Loucy (cell line): ENCODE measurements at regions not wholly inside any gene's neighbourhood (a gene's known extent, or its start where the extent isn't known, plus 50 kb on each side); places are given as distances from the start of the nearest gene placed in this dataset.

Experiments
- H2AFZ ChIP-seq: fragments of 200-600 bp; sonication (generic); 2 replicates; pipeline ENCODE4 v1.6.0; 2016; ENCODE audit warnings: antibody characterized with exemption, mild to moderate bottlenecking, low read length, moderate library complexity
- H3F3A ChIP-seq: fragments of 200-600 bp; 2 replicates; pipeline ENCODE4 v1.6.0; 2016; ENCODE audit warnings: antibody characterized with exemption, low read depth, mild to moderate bottlenecking
- H3K27me3 ChIP-seq: fragments of 200-600 bp; sonication (generic); 2 replicates; pipeline ENCODE4 v1.6.1; 2014; ENCODE audit warnings: low read length, mild to moderate bottlenecking; ENCODE audit not compliant: insufficient read depth, poor library complexity, severe bottlenecking
- H3K36me3 ChIP-seq: fragments of 200-600 bp; sonication (generic); 2 replicates; pipeline ENCODE4 v1.6.1; 2016; ENCODE audit warnings: low read length; ENCODE audit not compliant: insufficient read depth
- H3K4me1 ChIP-seq: fragments of 200-600 bp; sonication (generic); 2 replicates; pipeline ENCODE4 v1.5.1; 2014; ENCODE audit warnings: low read length, mild to moderate bottlenecking; ENCODE audit not compliant: insufficient read depth, poor library complexity, severe bottlenecking
- H3K4me2 ChIP-seq: fragments of 200-600 bp; sonication (generic); 2 replicates; pipeline ENCODE4 v1.6.0; 2014; ENCODE audit warnings: antibody characterized with exemption, low read length, low read depth, mild to moderate bottlenecking; ENCODE audit not compliant: poor library complexity, severe bottlenecking
- H3K4me3 ChIP-seq: fragments of 200-600 bp; sonication (generic); 2 replicates; pipeline ENCODE4 v1.5.1; 2014; ENCODE audit warnings: low read length, mild to moderate bottlenecking, mixed read lengths; ENCODE audit not compliant: poor library complexity, severe bottlenecking
- H3K79me2 ChIP-seq: fragments of 200-600 bp; sonication (generic); 2 replicates; pipeline ENCODE4 v1.6.1; 2014; ENCODE audit warnings: low read length; ENCODE audit not compliant: insufficient read depth
- H3K9ac ChIP-seq: fragments of 200-600 bp; sonication (generic); 2 replicates; pipeline ENCODE4 v1.6.0; 2014; ENCODE audit warnings: mild to moderate bottlenecking, low read depth, low read length, moderate library complexity; ENCODE audit not compliant: poor library complexity, severe bottlenecking
- H3K9me2 ChIP-seq: fragments of 200-600 bp; sonication (generic); replicated peaks from 2 replicates; pipeline ENCODE4 v1.6.1; 2016; ENCODE audit warnings: low read depth, low read length, mixed read lengths
- H3K9me3 ChIP-seq: fragments of 200-600 bp; sonication (generic); 2 replicates; pipeline ENCODE4 v1.6.1; 2014; ENCODE audit warnings: mild to moderate bottlenecking, antibody characterized with exemption, low read length, low read depth; ENCODE audit not compliant: insufficient read depth
- H4K20me1 ChIP-seq: fragments of 200-600 bp; sonication (generic); 2 replicates; pipeline ENCODE4 v1.6.0; 2014; ENCODE audit warnings: antibody characterized with exemption, low read length, mild to moderate bottlenecking; ENCODE audit not compliant: insufficient read depth, poor library complexity, severe bottlenecking
- CTCF ChIP-seq: fragments of 200-600 bp; sonication (generic); conservative IDR thresholded peaks from 2 replicates; pipeline ENCODE4 v1.5.1; 2014; ENCODE audit warnings: mild to moderate bottlenecking, antibody characterized with exemption, low read length
- EZH2phosphoT487 ChIP-seq: fragments of 200-600 bp; IDR thresholded peaks from 2 replicates; pipeline ENCODE4 v1.6.1; 2018; ENCODE audit warnings: antibody characterized with exemption, mild to moderate bottlenecking, moderate library complexity, borderline replicate concordance

- H3K4me2 ChIP-seq = no peak overlapping the region
Observed at GRCh38 chr3:176692966-176693785, 504.1 kb downstream of the TBL1XR1 start.

DNA sequence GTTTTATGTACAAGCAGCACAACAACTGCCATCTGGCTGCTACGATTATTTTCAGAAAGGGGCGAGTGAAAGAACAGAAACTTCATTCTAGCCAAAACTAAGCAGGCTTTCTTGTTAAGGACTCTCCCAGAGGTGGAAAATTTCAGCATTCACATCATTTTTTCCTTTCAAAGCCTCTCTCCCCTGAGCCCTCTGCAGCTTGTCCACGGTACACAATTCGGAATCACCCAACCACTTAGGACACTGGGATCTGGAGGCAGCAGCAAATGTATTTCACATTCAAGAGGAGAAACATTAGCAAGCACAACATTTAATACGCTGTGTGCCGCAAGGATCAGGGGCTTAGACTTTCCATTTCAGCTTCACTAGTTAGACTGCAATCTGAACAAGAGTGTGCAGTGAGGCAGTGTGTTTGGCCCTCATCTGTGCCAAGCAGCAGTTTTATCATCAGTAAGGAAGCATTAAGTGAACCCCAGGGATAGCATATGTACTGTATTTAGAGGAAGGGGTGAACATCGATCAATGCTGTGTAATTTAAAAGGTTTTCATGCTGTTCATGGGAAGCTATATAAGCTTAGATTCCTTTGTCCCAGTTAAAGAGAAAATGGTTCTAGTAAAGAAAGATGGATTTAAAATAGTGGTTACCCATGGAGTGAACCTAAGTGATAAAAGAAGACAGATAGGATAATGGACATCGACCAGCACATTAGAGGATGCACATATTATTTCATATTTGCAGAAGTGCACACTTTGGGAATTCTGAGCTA is 504.9 kb downstream of the TBL1XR1 start:
- Histone ChIP-seq H3K9ac (no peak overlapping the region), H3F3A (no peaks in the 10 kb centered on the region), H3K36me3 (no peaks in the 10 kb centered on the region), H3K9me3 (no peaks in the 10 kb centered on the region), H3K27me3 (no peaks in the 10 kb centered on the region), H3K4me3 (no peak overlapping the region), H3K9me2 (no peaks in the 10 kb centered on the region), H2AFZ (no peak overlapping the region), H3K4me1 (no peaks in the 10 kb centered on the region), H3K4me2 (no peak overlapping the region), H4K20me1 (no peaks in the 10 kb centered on the region), H3K79me2 (no peaks in the 10 kb centered on the region)
- TF ChIP-seq CTCF (no peak), EZH2phosphoT487 (no peak)

More at GRCh38 chr3:176692966-176693785, 504.1 kb downstream of the TBL1XR1 start:
- TF ChIP-seq EZH2phosphoT487 (no peak), CTCF (no peak)
- Histone ChIP-seq H3K9me2 (no peaks in the 10 kb centered on the region), H3K27me3 (no peaks in the 10 kb centered on the region), H3K4me1 (no peaks in the 10 kb centered on the region), H3F3A (no peaks in the 10 kb centered on the region), H2AFZ (no peak overlapping the region), H3K79me2 (no peaks in the 10 kb centered on the region), H3K9ac (no peak overlapping the region), H4K20me1 (no peaks in the 10 kb centered on the region), H3K36me3 (no peaks in the 10 kb centered on the region), H3K9me3 (no peaks in the 10 kb centered on the region), H3K4me3 (no peak overlapping the region)

DNA sequence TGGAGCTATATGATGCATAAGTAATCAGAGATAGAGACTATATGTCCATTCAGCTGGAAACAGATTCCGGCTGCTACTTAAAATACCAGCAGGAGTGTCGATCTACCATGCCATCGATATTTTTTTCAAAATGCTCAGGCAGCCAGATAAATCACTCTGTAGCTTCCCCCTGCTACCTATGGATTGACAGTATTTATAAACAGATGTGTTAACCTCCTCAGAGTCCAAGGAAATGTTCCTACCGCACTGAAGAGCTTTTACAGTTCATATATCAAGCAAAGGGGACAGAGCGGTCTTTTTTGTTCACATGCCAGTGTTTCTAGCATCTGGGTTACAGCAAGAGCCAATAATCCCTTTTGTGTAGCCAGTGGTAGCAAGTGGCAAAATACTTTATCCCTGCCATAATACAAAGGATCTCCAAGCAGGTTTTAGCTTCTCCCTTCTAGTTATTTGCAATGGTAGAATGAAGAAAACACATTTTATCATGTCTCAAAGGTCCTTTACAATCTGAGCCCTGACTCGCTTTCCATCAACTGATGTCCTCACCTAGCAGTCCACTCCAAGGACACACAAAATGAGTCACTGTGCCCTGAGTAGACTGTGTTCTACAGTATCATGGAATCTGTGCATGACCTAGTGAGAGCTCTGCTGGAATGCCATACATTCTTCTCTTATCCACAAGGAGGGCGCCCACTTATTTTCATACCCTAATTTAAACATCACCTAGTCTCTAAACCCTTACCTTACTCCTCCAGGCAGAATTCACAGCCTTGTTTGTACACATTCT is 507.0 kb downstream of the TBL1XR1 start:
- H3F3A ChIP-seq = no peaks in the 10 kb centered on the region
- H3K9me2 ChIP-seq = no peaks in the 10 kb centered on the region
- no peaks in the 10 kb centered on the region for H3K79me2 ChIP-seq
- H3K9ac ChIP-seq = no peak overlapping the region
- no peaks in the 10 kb centered on the region for H3K36me3 ChIP-seq
- TF ChIP-seq EZH2phosphoT487 (no peak), CTCF (no peak)
- H3K4me2 ChIP-seq = no peak overlapping the region
- no peaks in the 10 kb centered on the region for H3K4me1 ChIP-seq
- no peaks in the 10 kb centered on the region for H4K20me1 ChIP-seq
- H3K9me3 ChIP-seq = no peaks in the 10 kb centered on the region
- no peaks in the 10 kb centered on the region for H3K27me3 ChIP-seq
- H2AFZ ChIP-seq = no peak overlapping the region
- H3K4me3 ChIP-seq = no peak overlapping the region
